HCT116 (cell line): ENCODE measurements at regions not wholly inside any gene's neighbourhood (a gene's known extent, or its start where the extent isn't known, plus 50 kb on each side); places are given as distances from the start of the nearest gene placed in this dataset.
A peak's percentile ranks its signal among the peaks of the same experiment; 100 is the strongest.

Experiments
- ATAC-seq: fragments of 200-7000 bp; cut with Tn5 transposase; 2 replicates; pipeline ENCODE4 v1.9.1; 2020; ENCODE audit warnings: mild to moderate bottlenecking, moderate library complexity
- BruUV-seq: library from RNA; stranded (reverse); fragments of 400-500 nt; replicated peaks from 2 replicates; lab custom pipeline; 2021; lab: Mats Ljungman, UMichigan
- CTCF ChIA-PET: fragments of 300-600 bp; sonication (Branson Sonifier 250); formaldehyde crosslinking; loops from one replicate; lab custom pipeline; 2021; ENCODE audit warnings: antibody characterized with exemption; lab: Charles Lee
- POLR2A ChIA-PET: fragments of 300-600, 350-600 bp; sonication (Branson Sonifier 250); formaldehyde crosslinking; loops from one replicate; lab custom pipeline; 2021; ENCODE audit warnings: antibody characterized with exemption; lab: Charles Lee
- RAD21 ChIA-PET, 2 experiments: fragments of 300-600 bp; sonication (Branson Sonifier 250); formaldehyde crosslinking; loops; one replicate each; lab custom pipeline; 2023; ENCODE audit warnings: low total read pairs in 2 of 2; ENCODE audit not compliant: uncharacterized antibody in 2 of 2, unreplicated experiment in 2 of 2, low non-redundant PET in 1 of 2; lab: Charles Lee
- DNase-seq: peaks from one replicate; pipeline ENCODE4 v3.0.0-alpha.2; 2010; ENCODE audit warnings: low read depth, low spot score
- H2AFZ ChIP-seq: fragments of 200-600 bp; shearing (Covaris generic), sonication (generic); 2 replicates; pipeline ENCODE4 v1.6.1; 2017; ENCODE audit warnings: low read depth, mixed run types, mixed read lengths, antibody characterized with exemption, low read length; ENCODE audit not compliant: poor library complexity, severe bottlenecking
- H3K27ac ChIP-seq: 2 replicates; pipeline ENCODE4 v1.5.1; 2012; ENCODE audit warnings: low read depth, low read length
- H3K27me3 ChIP-seq: fragments of 200-600 bp; sonication (generic); 2 replicates; pipeline ENCODE4 v1.6.1; 2016; ENCODE audit warnings: mixed run types, low read length, mixed read lengths; ENCODE audit not compliant: insufficient read depth
- H3K36me3 ChIP-seq, 2 experiments: fragments of 200-500 bp in 1 of 2; fragments of 200-600 bp in 1 of 2; sonication (Bioruptor generic) in 1 of 2; sonication (generic) in 1 of 2; 2 replicates each; pipeline versions ENCODE4 v1.5.1 to v1.6.1; 2014 to 2016; ENCODE audit warnings: low read length in 2 of 2, inconsistent platforms in 1 of 2, mixed read lengths in 1 of 2, mixed run types in 1 of 2; ENCODE audit not compliant: insufficient read depth in 2 of 2, control insufficient read depth in 1 of 2
- H3K4me1 ChIP-seq, 2 experiments: fragments of 200-600 bp in 1 of 2; sonication (generic) in 1 of 2; 2 replicates each; pipeline versions ENCODE4 v1.5.1 to v1.6.1; 2012 to 2017; ENCODE audit warnings: low read length in 2 of 2, inconsistent platforms in 1 of 2, mild to moderate bottlenecking in 1 of 2, mixed read lengths in 1 of 2, mixed run types in 1 of 2, moderate library complexity in 1 of 2; ENCODE audit not compliant: insufficient read depth in 2 of 2, control insufficient read depth in 1 of 2
- H3K4me2 ChIP-seq: fragments of 200-600 bp; sonication (generic); 2 replicates; pipeline ENCODE4 v1.6.1; 2017; ENCODE audit warnings: mixed run types, low read length, mixed read lengths
- H3K4me3 ChIP-seq, 2 experiments: fragments of 200-600 bp in 1 of 2; sonication (generic) in 1 of 2; replicated peaks in 1 of 2; 2 replicates each; pipeline ENCODE4 v1.5.1; 2011 to 2016; ENCODE audit warnings: low read length in 2 of 2, control low read depth in 1 of 2, low read depth in 1 of 2, mild to moderate bottlenecking in 1 of 2, mixed read lengths in 1 of 2, mixed run types in 1 of 2
- H3K79me2 ChIP-seq: fragments of 200-600 bp; sonication (generic); 2 replicates; pipeline ENCODE4 v1.6.1; 2017; ENCODE audit warnings: mild to moderate bottlenecking, mixed run types, low read length, moderate library complexity, mixed read lengths; ENCODE audit not compliant: insufficient read depth
- H3K9ac ChIP-seq: fragments of 200-600 bp; sonication (generic); 2 replicates; pipeline ENCODE4 v1.6.1; 2016; ENCODE audit warnings: low read length, mixed read lengths
- H3K9me2 ChIP-seq: fragments of 200-600 bp; sonication (generic), shearing (Covaris generic); 2 replicates; pipeline ENCODE4 v1.6.1; 2017; ENCODE audit warnings: mixed run types, mild to moderate bottlenecking, moderate library complexity; ENCODE audit not compliant: insufficient read depth
- H3K9me3 ChIP-seq, 2 experiments: fragments of 200-500 bp in 1 of 2; fragments of 200-600 bp in 1 of 2; sonication (Bioruptor generic) in 1 of 2; sonication (generic) in 1 of 2; 2 replicates each; pipeline ENCODE4 v1.6.1; 2014 to 2017; ENCODE audit warnings: low read length in 2 of 2, mixed read lengths in 2 of 2, inconsistent platforms in 1 of 2, low read depth in 1 of 2, mild to moderate bottlenecking in 1 of 2, mixed run types in 1 of 2, moderate library complexity in 1 of 2; ENCODE audit not compliant: control insufficient read depth in 1 of 2, insufficient read depth in 1 of 2
- H4K20me1 ChIP-seq: fragments of 200-600 bp; sonication (generic), shearing (Covaris generic); 2 replicates; pipeline ENCODE4 v1.6.1; 2017; ENCODE audit warnings: mixed run types, mild to moderate bottlenecking, moderate library complexity; ENCODE audit not compliant: insufficient read depth
- CBX3 ChIP-seq: IDR thresholded peaks from 2 replicates; pipeline ENCODE4 v1.6.1; 2012; ENCODE audit warnings: low read depth
- CEBPB ChIP-seq: IDR thresholded peaks from 2 replicates; pipeline ENCODE4 v1.6.1; 2012; ENCODE audit warnings: low read depth
- ELF1 ChIP-seq: IDR thresholded peaks from 2 replicates; pipeline ENCODE4 v1.6.1; 2012; ENCODE audit warnings: low read depth, borderline replicate concordance
- FOSL1 ChIP-seq: IDR thresholded peaks from 2 replicates; pipeline ENCODE4 v1.6.1; 2012; ENCODE audit warnings: low read depth
- JUND ChIP-seq: IDR thresholded peaks from 2 replicates; pipeline ENCODE4 v1.6.1; 2012
- POLR2AphosphoS5 ChIP-seq: IDR thresholded peaks from 2 replicates; pipeline ENCODE4 v1.6.1; 2011; ENCODE audit warnings: mild to moderate bottlenecking, low read depth, low read length, moderate library complexity
- SP1 ChIP-seq: IDR thresholded peaks from 2 replicates; pipeline ENCODE4 v1.6.1; 2012; ENCODE audit warnings: low read depth
- SRF ChIP-seq: IDR thresholded peaks from 2 replicates; pipeline ENCODE4 v1.6.1; 2012; ENCODE audit warnings: low read depth
- YY1 ChIP-seq: IDR thresholded peaks from 2 replicates; pipeline ENCODE4 v1.6.1; 2011; ENCODE audit warnings: low read length, low read depth, moderate library complexity, mild to moderate bottlenecking; ENCODE audit not compliant: insufficient replicate concordance; ENCODE audit errors: extremely low read depth
- intact Hi-C: fragments of 100-400 bp; cut with micrococcal nuclease; formaldehyde crosslinking; loops from 2 replicates; pipeline ENCODE4 v1.10.0; 2022
- TF ChIP-seq, protein P1 (sequence below), 3 experiments: fragments of 200-600 bp in 1 of 3; sonication (generic) in 1 of 3; IDR thresholded peaks in 2 of 3; conservative IDR thresholded peaks in 1 of 3; 2 replicates each; pipeline ENCODE4 v1.5.1; 2012 to 2017; ENCODE audit warnings: low read depth in 2 of 3, low read length in 2 of 3, antibody characterized with exemption in 1 of 3, borderline replicate concordance in 1 of 3, control low read depth in 1 of 3, mild to moderate bottlenecking in 1 of 3, mixed read lengths in 1 of 3, mixed run types in 1 of 3, moderate library complexity in 1 of 3; ENCODE audit not compliant: insufficient read depth in 1 of 3
- TF ChIP-seq, protein P2 (sequence below): IDR thresholded peaks from 2 replicates; pipeline ENCODE4 v1.6.1; 2012; ENCODE audit warnings: low read depth
- TF ChIP-seq, protein P3 (sequence below): IDR thresholded peaks from 2 replicates; pipeline ENCODE4 v1.6.1; 2011; ENCODE audit warnings: mild to moderate bottlenecking, low read length, moderate library complexity; ENCODE audit not compliant: insufficient replicate concordance; ENCODE audit errors: extremely low read depth
- TF ChIP-seq, protein P4 (sequence below): IDR thresholded peaks from 2 replicates; pipeline ENCODE4 v1.6.1; 2012
- TF ChIP-seq, protein P5 (sequence below): IDR thresholded peaks from 2 replicates; pipeline ENCODE4 v1.6.1; 2012

DNA sequence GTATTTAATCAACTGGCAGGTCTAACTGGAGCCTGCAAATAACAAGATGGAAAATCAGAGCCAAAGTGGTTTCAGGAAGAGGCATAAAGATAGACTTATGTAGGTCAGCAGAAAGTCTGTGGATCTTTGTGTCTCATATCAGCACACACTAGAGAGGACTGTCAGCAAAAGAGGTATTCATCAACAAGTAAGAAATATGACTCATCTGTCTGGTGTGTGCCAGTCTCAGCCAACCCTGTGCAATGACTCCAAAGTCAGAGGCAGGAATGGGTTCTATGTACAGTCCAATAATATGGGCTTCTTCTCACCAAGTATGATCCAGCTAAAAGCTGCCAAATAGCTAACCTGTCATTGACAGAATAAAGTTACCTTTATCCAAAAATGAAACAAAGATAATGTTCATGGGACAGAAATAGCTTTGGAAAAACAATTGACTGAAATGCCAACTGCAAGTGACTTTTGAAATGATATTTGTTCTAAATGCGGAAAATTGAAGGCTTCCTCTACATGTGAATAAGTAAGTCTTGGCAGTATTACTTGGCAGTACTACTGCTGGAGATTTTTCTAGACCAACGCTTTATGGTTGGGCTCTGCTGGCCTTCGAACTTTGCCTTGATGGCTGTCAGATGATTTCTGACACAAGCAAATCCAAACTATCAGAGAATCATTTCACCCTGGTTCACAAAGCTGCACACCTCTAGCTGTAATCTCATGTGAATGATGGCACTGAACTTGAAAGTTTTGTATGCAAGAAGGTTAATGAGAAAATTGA, 272.3 kb upstream of the SEMA3C start:
- ATAC-seq, result peak; percentile 84
- H3K4me3 ChIP-seq, result no peak overlapping the region

More for the DNA sequence above, 272.3 kb upstream of the SEMA3C start:
- Histone ChIP-seq H4K20me1 (no peaks in the 10 kb centered on the region), H3K9me3 (no peaks in the 10 kb centered on the region), H3K4me2 (peak overlapping the region; percentile 17), H2AFZ (peak overlapping the region; percentile 9), H3K27ac (no peak overlapping the region), H3K9me2 (no peaks in the 10 kb centered on the region), H3K27me3 (no peaks in the 10 kb centered on the region), H3K79me2 (no peaks in the 10 kb centered on the region), H3K36me3 (no peaks in the 10 kb centered on the region), H3K4me1 (peaks cover 5 to 10% of the 10 kb centered on the region in 2 experiments; a peak in 3 of 4 replicates), H3K9ac (no peak overlapping the region)
- peak; percentile 7 for DNase-seq
- CTCF ChIA-PET, result no interaction called here
- TF ChIP-seq, protein P1, sequence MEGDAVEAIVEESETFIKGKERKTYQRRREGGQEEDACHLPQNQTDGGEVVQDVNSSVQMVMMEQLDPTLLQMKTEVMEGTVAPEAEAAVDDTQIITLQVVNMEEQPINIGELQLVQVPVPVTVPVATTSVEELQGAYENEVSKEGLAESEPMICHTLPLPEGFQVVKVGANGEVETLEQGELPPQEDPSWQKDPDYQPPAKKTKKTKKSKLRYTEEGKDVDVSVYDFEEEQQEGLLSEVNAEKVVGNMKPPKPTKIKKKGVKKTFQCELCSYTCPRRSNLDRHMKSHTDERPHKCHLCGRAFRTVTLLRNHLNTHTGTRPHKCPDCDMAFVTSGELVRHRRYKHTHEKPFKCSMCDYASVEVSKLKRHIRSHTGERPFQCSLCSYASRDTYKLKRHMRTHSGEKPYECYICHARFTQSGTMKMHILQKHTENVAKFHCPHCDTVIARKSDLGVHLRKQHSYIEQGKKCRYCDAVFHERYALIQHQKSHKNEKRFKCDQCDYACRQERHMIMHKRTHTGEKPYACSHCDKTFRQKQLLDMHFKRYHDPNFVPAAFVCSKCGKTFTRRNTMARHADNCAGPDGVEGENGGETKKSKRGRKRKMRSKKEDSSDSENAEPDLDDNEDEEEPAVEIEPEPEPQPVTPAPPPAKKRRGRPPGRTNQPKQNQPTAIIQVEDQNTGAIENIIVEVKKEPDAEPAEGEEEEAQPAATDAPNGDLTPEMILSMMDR (IDR thresholded peaks at IDR 0.05 in 2 of 3, conservative IDR thresholded peaks at IDR 0.05 in 1 of 3; ENCODE audit: borderline replicate concordance in 1 of 3, insufficient read depth in 1 of 3, low read depth in 2 of 3, low read length in 2 of 3), result no peak
- 0 out of 2 replicates have a peak, but pooled peaks have one; percentile 22 for TF ChIP-seq SP1
- no peak for TF ChIP-seq YY1
- TF ChIP-seq ELF1, result no peak
- TF ChIP-seq FOSL1, result peak; percentile 65
- TF ChIP-seq, protein P2, sequence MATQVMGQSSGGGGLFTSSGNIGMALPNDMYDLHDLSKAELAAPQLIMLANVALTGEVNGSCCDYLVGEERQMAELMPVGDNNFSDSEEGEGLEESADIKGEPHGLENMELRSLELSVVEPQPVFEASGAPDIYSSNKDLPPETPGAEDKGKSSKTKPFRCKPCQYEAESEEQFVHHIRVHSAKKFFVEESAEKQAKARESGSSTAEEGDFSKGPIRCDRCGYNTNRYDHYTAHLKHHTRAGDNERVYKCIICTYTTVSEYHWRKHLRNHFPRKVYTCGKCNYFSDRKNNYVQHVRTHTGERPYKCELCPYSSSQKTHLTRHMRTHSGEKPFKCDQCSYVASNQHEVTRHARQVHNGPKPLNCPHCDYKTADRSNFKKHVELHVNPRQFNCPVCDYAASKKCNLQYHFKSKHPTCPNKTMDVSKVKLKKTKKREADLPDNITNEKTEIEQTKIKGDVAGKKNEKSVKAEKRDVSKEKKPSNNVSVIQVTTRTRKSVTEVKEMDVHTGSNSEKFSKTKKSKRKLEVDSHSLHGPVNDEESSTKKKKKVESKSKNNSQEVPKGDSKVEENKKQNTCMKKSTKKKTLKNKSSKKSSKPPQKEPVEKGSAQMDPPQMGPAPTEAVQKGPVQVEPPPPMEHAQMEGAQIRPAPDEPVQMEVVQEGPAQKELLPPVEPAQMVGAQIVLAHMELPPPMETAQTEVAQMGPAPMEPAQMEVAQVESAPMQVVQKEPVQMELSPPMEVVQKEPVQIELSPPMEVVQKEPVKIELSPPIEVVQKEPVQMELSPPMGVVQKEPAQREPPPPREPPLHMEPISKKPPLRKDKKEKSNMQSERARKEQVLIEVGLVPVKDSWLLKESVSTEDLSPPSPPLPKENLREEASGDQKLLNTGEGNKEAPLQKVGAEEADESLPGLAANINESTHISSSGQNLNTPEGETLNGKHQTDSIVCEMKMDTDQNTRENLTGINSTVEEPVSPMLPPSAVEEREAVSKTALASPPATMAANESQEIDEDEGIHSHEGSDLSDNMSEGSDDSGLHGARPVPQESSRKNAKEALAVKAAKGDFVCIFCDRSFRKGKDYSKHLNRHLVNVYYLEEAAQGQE, result no peak
- no peak for TF ChIP-seq POLR2AphosphoS5
- TF ChIP-seq, protein P3, sequence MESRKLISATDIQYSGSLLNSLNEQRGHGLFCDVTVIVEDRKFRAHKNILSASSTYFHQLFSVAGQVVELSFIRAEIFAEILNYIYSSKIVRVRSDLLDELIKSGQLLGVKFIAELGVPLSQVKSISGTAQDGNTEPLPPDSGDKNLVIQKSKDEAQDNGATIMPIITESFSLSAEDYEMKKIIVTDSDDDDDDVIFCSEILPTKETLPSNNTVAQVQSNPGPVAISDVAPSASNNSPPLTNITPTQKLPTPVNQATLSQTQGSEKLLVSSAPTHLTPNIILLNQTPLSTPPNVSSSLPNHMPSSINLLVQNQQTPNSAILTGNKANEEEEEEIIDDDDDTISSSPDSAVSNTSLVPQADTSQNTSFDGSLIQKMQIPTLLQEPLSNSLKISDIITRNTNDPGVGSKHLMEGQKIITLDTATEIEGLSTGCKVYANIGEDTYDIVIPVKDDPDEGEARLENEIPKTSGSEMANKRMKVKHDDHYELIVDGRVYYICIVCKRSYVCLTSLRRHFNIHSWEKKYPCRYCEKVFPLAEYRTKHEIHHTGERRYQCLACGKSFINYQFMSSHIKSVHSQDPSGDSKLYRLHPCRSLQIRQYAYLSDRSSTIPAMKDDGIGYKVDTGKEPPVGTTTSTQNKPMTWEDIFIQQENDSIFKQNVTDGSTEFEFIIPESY, result no peak
- TF ChIP-seq, protein P4, sequence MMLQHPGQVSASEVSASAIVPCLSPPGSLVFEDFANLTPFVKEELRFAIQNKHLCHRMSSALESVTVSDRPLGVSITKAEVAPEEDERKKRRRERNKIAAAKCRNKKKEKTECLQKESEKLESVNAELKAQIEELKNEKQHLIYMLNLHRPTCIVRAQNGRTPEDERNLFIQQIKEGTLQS, result no peak
- peak; percentile 55; the same call in 1 of the 2 replicates for TF ChIP-seq CEBPB
- peak; percentile 26; the same call in 1 of the 2 replicates for TF ChIP-seq CBX3
- no peak for TF ChIP-seq SRF
- TF ChIP-seq, protein P5, sequence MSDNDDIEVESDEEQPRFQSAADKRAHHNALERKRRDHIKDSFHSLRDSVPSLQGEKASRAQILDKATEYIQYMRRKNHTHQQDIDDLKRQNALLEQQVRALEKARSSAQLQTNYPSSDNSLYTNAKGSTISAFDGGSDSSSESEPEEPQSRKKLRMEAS, result no peak
- peak; percentile 56 for TF ChIP-seq JUND
- BruUV-seq, result no TSS peak
- intact Hi-C loops, result no loop called here
- POLR2A ChIA-PET, result interaction anchor here (1.0 kb wide), 1 partner anchor 19 kb away, joined by 3 read pairs; no protein-coding TSS in a partner anchor
- RAD21 ChIA-PET, result no interaction called here
